Spinal cord (tissue), 9 donors: ENCODE measurements at regions not wholly inside any gene's neighbourhood (a gene's known extent, or its start where the extent isn't known, plus 50 kb on each side); places are given as distances from the start of the nearest gene placed in this dataset.
"Not testable (repeated sequence)": the region's sequence is repeated elsewhere in the genome, so short reads cannot be mapped to it uniquely, and the experiment has no call there.

Source experiments
- DNase-seq, 6 donors: peaks; one replicate each; pipeline versions ENCODE4 v3.0.0 to v3.0.0-alpha.2; 2013 to 2015; ENCODE audit warnings: low spot score in 6 of 6, low read depth in 4 of 6
- H3K27ac ChIP-seq: one replicate; pipeline ENCODE4 v1.5.1; 2013; ENCODE audit warnings: low read depth, low read length, control low read depth
- H3K27me3 ChIP-seq: one replicate; pipeline ENCODE4 v1.6.1; 2013; ENCODE audit warnings: low read length; ENCODE audit not compliant: control insufficient read depth, insufficient read depth
- H3K36me3 ChIP-seq: one replicate; pipeline ENCODE4 v1.6.1; 2013; ENCODE audit warnings: low read length; ENCODE audit not compliant: control insufficient read depth, insufficient read depth
- H3K4me1 ChIP-seq: one replicate; pipeline ENCODE4 v1.6.1; 2013; ENCODE audit warnings: low read length; ENCODE audit not compliant: control insufficient read depth, insufficient read depth
- H3K4me3 ChIP-seq: one replicate; pipeline ENCODE4 v1.5.1; 2013; ENCODE audit warnings: low read depth, low read length, control low read depth
- H3K9me3 ChIP-seq: one replicate; pipeline ENCODE4 v1.6.1; 2013; ENCODE audit warnings: low read length; ENCODE audit not compliant: control insufficient read depth, insufficient read depth
- WGBS: methylation state at CpG from one replicate; pipeline ENCODE4 v1.1.5; 2013; ENCODE audit warnings: missing lambda C conversion rate; ENCODE audit not compliant: insufficient coverage; 5-methylcytosine and 5-hydroxymethylcytosine counted together
- donor health status: healthy.

DNA sequence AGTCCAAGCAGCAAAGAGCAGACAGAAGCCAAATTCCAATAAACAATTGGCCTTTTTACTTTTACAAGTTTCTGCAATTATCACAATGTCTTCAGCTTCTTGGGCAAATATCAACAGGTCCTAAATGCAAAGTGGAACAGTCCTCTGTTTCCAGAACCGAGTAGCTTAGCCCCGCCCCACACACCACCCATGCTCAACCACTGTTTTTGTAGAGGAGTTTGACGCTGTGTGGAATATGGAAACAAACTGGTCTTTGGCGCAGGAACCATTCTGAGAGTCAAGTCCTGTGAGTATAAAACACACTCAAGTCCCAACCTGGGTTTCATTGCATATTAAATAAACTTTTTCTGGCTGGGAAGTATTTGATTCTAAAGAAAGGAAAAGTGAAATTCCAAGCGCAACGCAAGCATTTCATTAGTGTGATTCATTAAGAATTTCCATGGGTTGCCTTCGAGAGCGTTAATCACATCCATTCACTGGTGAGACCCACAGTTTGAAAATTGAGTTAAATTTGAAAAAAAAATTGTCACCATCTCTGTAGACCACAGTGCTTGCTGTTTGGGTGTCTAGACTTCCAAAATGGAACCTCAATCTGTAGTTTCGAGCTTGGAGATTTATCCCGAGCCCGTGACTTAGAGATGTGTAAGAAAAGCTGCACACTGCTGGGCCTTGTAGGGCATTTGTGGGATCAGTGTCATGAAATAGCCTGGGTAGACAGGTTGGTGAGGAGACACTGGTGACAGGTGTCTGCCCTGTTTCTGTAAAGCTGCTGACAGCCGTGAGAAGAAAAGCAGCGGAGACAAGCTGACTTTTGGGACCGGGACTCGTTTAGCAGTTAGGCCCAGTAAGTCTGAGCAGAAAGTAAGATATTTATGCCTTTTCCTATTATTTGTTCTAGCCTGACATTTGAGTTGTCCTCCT is 96.1 kb downstream of the DAD1 start:
- H3K27ac ChIP-seq: no peak overlapping the region
- no peaks in the 10 kb centered on the region for H3K27me3 ChIP-seq
- WGBS: 100% methylated on average over 6 of the region's 15 CpGs

DNA sequence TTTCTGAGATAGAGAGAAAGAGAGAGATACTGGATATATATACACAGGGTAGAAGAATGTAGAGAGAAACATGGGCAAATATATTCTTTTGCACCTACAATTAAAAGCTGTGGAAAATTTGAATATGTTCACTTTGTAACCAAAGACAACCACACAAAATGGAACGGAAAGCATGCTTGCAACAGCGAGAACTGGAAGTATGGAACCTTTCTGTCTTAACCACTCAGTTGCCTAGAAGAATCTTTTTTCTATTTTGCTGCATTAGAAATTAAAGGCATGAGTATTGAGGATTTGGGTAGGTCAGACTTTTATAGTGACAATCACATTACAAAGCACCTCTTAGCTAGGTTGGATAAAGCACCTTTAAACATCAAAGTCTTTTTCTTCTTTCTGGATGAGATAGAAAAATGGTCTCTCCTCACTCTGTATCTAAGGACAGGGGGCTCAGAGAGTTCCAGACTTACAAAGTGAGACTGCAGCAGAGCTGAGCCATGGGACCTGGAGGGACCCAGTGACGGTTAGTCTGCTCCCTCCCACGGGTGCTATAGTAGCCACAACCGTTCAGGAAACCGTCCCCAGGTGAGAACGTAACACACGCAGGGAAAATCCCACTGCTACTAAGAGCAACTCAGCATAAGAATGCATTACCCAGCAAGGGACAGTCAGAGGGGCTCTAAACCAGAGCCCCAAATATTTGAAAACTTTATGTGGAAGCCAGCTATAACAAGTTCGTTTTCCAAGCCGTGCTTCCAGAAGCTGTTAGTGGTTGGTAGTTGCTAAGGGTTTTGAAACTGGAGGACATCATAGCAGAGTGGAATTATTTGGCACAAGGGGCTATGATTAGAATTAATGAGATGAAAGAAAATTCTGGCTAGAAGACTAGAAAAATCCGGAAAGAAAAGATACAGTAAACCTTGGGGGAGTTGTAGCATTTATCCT is 97.1 kb downstream of the DAD1 start:
- Histone ChIP-seq H3K36me3 (no peaks in the 10 kb centered on the region), H3K4me1 (no peaks in the 10 kb centered on the region), H3K9me3 (no peaks in the 10 kb centered on the region), H3K27ac (no peak overlapping the region), H3K4me3 (no peak overlapping the region), H3K27me3 (no peaks in the 10 kb centered on the region)
- 70% methylated on average over 8 of the region's 11 CpGs for WGBS
- DNase-seq: no peak

More for the DNA sequence above, 96.1 kb downstream of the DAD1 start:
- no peak overlapping the region for H3K4me3 ChIP-seq
- no peaks in the 10 kb centered on the region for H3K9me3 ChIP-seq
- no peak for DNase-seq
- no peaks in the 10 kb centered on the region for H3K4me1 ChIP-seq
- no peaks in the 10 kb centered on the region for H3K36me3 ChIP-seq

DNA sequence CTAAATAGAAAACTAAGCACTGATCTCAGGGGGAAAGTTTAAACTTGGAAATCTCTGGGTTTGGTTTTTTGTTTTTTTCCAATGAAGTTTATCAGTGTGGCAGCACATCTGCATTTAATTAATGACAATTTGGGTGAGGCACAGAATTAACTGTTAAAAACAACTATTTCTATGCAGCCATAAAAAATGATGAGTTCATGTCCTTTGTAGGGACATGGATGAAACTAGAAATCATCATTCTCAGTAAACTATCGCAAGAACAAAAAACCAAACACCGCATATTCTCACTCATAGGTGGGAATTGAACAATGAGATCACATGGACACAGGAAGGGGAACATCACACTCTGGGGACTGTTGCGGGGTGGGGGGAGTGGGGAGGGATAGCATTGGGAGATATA is 98.0 kb downstream of the DAD1 start:
- not testable (repeated sequence) for H3K27ac ChIP-seq, H3K4me1 ChIP-seq, H3K27me3 ChIP-seq, H3K36me3 ChIP-seq, H3K9me3 ChIP-seq, DNase-seq, H3K4me3 ChIP-seq
- no CpG with 5 or more reads among the region's 3 CpGs for WGBS

DNA sequence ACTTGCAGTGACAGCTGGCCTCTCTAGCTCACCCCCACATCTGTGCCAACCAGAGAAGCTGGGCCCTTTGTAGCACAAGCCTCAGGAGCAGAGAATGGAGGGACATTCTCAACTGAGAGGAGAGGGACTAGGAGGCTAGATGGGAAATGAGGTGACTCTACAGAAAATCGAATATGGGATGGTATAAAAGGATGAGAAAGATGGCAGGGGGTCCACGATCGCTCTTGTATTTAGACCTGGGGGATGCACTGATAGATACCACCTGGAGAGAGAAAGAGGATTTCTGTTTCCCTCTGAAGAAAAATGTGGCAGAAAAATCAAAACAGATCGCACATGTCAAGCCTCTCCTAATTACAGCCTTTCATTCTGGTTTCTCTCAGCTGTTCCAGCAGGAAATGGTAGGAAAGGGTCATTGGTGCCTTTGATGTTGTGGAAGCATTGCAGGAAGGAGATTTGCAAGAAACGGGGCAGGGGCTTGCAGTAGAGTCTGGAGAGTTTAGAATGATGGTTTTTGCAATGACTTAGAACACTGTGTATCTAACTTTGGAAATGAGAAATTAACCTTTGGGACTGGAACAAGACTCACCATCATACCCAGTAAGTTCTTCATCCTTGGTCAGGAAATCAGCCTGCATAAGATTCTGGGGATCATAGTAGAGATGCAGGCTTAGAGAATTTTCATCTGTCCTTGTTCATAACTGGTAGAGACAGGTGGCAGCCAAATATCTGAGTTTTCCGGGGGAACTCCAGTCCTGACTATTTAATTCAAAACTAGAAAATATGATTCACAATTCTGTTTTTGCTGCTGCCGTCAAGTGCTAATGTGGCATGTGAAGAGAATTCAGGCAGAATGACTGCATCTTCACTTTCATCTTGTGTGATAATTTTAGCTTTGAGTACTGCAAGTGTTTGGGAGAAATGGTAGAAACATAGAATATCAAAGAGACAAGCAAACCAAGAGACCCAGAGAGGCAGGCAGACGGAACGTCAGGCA is 98.8 kb downstream of the DAD1 start:
- Histone ChIP-seq H3K4me1 (no peaks in the 10 kb centered on the region), H3K27ac (no peak overlapping the region), H3K9me3 (no peaks in the 10 kb centered on the region), H3K4me3 (no peak overlapping the region), H3K27me3 (no peaks in the 10 kb centered on the region), H3K36me3 (no peaks in the 10 kb centered on the region)
- WGBS: 81% methylated on average over 7 of the region's 9 CpGs
- DNase-seq: no peak

DNA sequence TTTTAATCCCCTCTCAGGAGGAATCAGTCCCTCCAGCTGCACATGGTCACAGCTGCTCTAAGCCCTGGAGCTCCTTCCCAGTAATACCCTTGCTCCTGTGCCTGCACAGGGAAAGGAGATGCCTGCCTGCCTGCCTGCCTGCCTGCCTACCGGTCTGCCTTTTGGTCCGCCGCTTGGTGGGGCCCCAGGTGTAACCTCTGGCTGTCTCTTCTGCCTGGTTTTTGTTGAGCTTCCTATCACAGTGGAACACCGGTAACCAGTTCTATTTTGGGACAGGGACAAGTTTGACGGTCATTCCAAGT is 99.8 kb downstream of the DAD1 start:
- Histone ChIP-seq H3K36me3 (no peaks in the 10 kb centered on the region), H3K4me1 (no peaks in the 10 kb centered on the region), H3K27ac (no peak overlapping the region), H3K4me3 (no peak overlapping the region), H3K27me3 (no peaks in the 10 kb centered on the region), H3K9me3 (no peaks in the 10 kb centered on the region)
- no peak for DNase-seq
- 75% methylated on average over 5 of the region's 5 CpGs for WGBS

DNA sequence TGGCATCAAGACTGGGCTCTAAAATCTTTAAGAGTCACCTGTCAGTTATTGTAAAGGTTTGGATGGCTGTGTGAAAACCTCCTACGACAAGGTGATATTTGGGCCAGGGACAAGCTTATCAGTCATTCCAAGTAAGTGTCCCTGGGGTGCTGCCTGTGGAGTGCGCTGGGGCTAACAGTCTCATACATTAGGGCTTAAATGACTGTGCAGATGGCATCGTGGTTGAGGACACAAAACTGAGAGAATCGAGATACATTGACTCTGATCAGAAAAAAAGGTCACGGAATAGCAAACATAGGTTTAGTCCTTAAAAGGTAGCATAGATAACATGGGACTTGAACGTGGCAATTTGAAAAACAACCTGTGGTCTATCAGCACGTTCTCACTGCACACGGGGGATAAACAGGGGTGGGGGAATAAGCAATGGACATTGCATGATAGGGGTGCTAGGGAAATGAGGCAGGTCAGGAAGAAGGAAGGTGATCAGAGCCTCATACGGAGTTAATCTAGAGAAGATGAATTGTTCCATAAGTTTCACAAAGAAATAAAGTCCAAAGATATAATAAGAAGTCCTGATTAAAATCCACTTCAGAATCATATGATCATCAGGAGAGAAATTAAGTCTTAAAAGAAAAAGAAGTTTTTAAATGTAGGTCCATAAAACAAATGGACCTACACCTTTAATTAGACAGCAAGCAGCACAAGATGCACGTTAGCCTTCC is 100.3 kb downstream of the DAD1 start:
- Histone ChIP-seq H3K4me3 (no peak overlapping the region), H3K27ac (no peak overlapping the region), H3K36me3 (no peaks in the 10 kb centered on the region), H3K9me3 (no peaks in the 10 kb centered on the region), H3K4me1 (no peaks in the 10 kb centered on the region), H3K27me3 (no peaks in the 10 kb centered on the region)
- 73% methylated on average over 9 of the region's 10 CpGs for WGBS
- DNase-seq: peak in 1 of 6 donors; percentile 50

DNA sequence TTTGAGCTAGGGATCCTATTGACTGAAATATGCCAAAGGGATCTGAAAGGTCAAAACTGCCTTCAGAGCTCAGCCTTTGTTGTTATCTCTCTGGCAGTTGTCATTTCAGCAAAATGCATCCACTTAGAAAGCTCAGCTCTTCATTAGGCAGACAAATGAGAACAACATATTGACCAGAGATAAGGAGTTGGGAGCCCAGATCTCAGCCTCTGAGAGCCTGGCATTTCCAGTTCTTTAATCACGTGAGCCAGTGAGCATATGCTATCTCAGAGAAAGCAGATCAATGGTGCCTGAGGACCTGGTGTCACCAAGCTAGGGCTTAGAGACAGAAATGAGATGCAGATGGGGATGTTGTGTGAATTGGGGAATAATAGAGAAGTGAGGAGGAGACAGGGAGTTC is 101.1 kb downstream of the DAD1 start:
- Histone ChIP-seq H3K27ac (no peak overlapping the region), H3K36me3 (no peaks in the 10 kb centered on the region), H3K27me3 (no peaks in the 10 kb centered on the region), H3K4me1 (no peaks in the 10 kb centered on the region), H3K9me3 (no peaks in the 10 kb centered on the region), H3K4me3 (no peak overlapping the region)
- DNase-seq: no peak
- 79% methylated on average over 1 of the region's 1 CpG for WGBS

DNA sequence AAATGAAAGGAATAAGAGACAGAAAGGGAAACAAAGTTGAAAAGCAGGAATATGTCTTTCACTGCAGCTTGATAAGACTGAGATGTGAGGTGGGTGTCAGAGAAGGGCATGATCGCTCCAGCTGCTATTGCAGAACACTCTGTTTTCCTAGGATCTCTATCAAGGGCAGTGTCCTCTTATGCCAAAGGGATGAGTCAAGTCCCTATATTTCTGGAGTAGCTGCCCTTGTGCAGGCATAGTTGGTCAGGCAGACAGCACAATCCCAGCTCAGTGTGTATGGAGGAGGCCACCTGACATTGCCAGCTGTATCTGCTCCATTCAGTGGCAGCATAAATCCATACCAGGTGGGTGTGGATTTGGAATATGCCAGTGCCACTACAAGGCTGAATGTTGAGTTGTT is 101.6 kb downstream of the DAD1 start:
- H3K4me3 ChIP-seq: no peak overlapping the region
- no peaks in the 10 kb centered on the region for H3K27me3 ChIP-seq
- WGBS: 92% methylated on average over 1 of the region's 1 CpG
- no peaks in the 10 kb centered on the region for H3K36me3 ChIP-seq
- no peaks in the 10 kb centered on the region for H3K9me3 ChIP-seq
- DNase-seq: no peak
- no peaks in the 10 kb centered on the region for H3K4me1 ChIP-seq
- no peak overlapping the region for H3K27ac ChIP-seq
